Endothelial cell (in vitro differentiated cells): ENCODE measurements at regions not wholly inside any gene's neighbourhood (a gene's known extent, or its start where the extent isn't known, plus 50 kb on each side); places are given as distances from the start of the nearest gene placed in this dataset.

ENCODE experiments used
- DNase-seq: peaks from one replicate; pipeline ENCODE4 v3.0.0; 2021; ENCODE audit warnings: low spot score
- H3K27ac Mint-ChIP-seq: one replicate; pipeline ENCODE4 v1.8.0; 2021; ENCODE audit warnings: mixed read lengths, inconsistent platforms; ENCODE audit not compliant: unreplicated experiment
- H3K27me3 Mint-ChIP-seq: one replicate; pipeline ENCODE4 v1.8.0; 2021; ENCODE audit warnings: mild to moderate bottlenecking, moderate library complexity, mixed read lengths, inconsistent platforms; ENCODE audit not compliant: unreplicated experiment
- H3K36me3 Mint-ChIP-seq: one replicate; pipeline ENCODE4 v1.8.0; 2021; ENCODE audit warnings: mild to moderate bottlenecking, low read depth, mixed read lengths, inconsistent platforms; ENCODE audit not compliant: unreplicated experiment
- H3K4me1 Mint-ChIP-seq: one replicate; pipeline ENCODE4 v1.8.0; 2021; ENCODE audit warnings: mild to moderate bottlenecking, mixed read lengths, inconsistent platforms; ENCODE audit not compliant: unreplicated experiment
- H3K4me3 Mint-ChIP-seq: one replicate; pipeline ENCODE4 v1.8.0; 2021; ENCODE audit warnings: mild to moderate bottlenecking, mixed read lengths, inconsistent platforms; ENCODE audit not compliant: unreplicated experiment
- H3K9me3 Mint-ChIP-seq: one replicate; pipeline ENCODE4 v1.8.0; 2021; ENCODE audit warnings: mixed read lengths, inconsistent platforms; ENCODE audit not compliant: unreplicated experiment
- TF ChIP-seq, protein P1 (sequence below): fragments of 200-600 bp; sonication (generic); IDR thresholded peaks from one replicate; pipeline ENCODE4 v1.5.0; 2021; ENCODE audit warnings: antibody characterized with exemption; ENCODE audit not compliant: unreplicated experiment

DNA sequence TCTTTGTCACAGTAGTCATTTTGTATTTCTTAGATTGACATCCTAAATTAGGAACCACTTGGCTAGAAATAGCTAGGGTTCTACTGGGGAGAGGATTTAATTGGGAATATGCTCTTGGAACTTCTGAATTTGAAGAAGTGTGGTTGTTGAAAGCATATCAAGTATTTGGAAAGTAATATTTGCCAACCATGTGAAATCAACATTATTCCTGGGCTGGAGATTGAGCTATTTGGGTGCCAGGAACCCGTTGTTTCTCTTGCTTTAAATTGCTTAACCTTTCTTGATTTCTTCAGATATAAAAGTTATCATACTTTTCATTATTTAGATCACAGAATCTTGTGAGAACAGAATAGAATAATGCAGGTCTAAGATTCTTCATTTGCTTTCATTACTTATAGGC lies 178.4 kb upstream of the ELL2 start:
- DNase-seq, result no peak
- Mint-ChIP-seq H3K36me3 (no peaks in the 10 kb centered on the region), H3K27ac (no peak overlapping the region), H3K9me3 (no peaks in the 10 kb centered on the region), H3K4me3 (no peak overlapping the region), H3K27me3 (no peaks in the 10 kb centered on the region), H3K4me1 (peaks cover 2% of the 10 kb centered on the region)
- TF ChIP-seq, protein P1, sequence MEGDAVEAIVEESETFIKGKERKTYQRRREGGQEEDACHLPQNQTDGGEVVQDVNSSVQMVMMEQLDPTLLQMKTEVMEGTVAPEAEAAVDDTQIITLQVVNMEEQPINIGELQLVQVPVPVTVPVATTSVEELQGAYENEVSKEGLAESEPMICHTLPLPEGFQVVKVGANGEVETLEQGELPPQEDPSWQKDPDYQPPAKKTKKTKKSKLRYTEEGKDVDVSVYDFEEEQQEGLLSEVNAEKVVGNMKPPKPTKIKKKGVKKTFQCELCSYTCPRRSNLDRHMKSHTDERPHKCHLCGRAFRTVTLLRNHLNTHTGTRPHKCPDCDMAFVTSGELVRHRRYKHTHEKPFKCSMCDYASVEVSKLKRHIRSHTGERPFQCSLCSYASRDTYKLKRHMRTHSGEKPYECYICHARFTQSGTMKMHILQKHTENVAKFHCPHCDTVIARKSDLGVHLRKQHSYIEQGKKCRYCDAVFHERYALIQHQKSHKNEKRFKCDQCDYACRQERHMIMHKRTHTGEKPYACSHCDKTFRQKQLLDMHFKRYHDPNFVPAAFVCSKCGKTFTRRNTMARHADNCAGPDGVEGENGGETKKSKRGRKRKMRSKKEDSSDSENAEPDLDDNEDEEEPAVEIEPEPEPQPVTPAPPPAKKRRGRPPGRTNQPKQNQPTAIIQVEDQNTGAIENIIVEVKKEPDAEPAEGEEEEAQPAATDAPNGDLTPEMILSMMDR, result no peak

DNA sequence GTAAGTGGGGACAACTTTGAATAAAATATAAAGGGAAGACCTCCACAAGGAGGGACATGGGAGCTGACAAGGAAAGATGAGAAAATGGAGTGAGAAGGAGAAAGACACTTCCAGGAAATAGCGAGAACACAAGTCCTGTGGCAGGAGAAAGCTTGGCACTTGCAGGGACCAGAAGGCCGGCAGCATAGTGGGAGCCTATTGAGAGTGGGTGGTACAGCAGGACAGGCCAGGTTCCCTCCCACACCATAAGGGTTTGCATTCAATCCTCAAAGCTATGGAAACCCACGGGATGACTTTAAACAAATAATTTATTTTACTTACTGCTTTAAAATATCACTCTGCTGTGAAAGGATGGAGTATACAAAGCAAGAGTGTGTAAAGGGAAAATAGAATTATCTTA lies 173.2 kb upstream of the ELL2 start:
- DNase-seq, result no peak
- H3K4me1 Mint-ChIP-seq, result peaks cover 2% of the 10 kb centered on the region
- H3K27ac Mint-ChIP-seq, result no peak overlapping the region
- H3K27me3 Mint-ChIP-seq, result no peaks in the 10 kb centered on the region
- H3K4me3 Mint-ChIP-seq, result no peak overlapping the region
- TF ChIP-seq, protein P1, result no peak
- H3K9me3 Mint-ChIP-seq, result no peaks in the 10 kb centered on the region
- H3K36me3 Mint-ChIP-seq, result no peaks in the 10 kb centered on the region

DNA sequence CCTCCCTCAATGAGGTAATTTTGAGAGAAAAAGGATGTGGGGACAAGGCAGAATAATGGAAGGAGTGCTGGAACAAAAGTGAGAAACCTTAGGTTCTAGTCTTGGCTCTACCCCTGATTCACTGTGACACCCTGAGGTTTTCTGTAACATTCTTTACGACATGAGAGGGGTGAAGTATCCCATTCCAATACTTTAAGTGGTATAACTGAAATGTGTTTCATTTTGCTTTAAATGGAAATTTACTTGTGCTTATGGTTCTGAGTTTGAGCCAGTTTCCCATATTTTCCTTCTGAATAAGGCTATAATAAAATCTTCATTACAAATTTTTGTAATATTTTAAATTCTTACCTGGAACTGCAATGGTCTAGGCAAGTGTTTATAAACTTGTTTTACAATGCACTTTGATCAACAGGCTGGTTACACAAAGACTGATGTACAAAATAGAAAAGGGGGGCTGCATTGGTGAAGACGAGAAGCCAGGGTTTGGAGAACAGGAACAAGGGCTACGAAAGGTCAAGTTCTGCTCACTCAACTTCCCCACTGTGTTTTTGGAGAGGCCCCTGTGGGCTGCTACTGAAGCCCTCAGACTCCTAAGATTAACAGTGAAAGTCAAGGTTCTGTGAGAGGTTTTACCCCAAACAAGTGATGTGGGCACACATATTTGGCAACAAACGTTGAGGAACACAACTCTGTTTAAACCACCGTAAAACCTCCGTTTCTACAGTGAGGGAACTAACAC lies 171.9 kb upstream of the ELL2 start:
- no peaks in the 10 kb centered on the region for H3K36me3 Mint-ChIP-seq
- H3K4me1 Mint-ChIP-seq, result peaks cover 8% of the 10 kb centered on the region
- DNase-seq, result no peak
- no peaks in the 10 kb centered on the region for H3K27me3 Mint-ChIP-seq
- TF ChIP-seq, protein P1, result no peak
- H3K9me3 Mint-ChIP-seq, result no peaks in the 10 kb centered on the region
- no peak overlapping the region for H3K4me3 Mint-ChIP-seq
- H3K27ac Mint-ChIP-seq, result no peak overlapping the region

DNA sequence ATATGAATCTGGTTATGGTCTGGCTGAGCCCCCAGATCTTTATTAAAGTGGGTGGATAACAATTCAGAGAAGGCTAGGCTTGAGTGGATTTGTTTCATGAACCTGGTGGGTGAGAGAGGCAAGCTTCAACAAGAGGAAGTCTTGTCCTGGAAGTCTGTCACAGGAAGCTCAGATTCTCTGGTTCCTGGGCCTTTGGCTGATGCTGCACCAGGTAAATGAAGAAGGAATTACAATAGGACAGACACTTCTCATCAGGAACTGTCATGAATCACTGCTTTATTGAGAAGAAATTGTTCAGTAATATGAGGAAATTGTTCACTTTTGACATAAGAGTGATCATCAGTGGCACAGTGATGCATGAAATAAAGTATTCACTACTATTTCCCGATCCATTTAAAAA lies 167.6 kb upstream of the ELL2 start:
- Mint-ChIP-seq H3K27ac (no peak overlapping the region), H3K9me3 (no peaks in the 10 kb centered on the region), H3K4me3 (no peak overlapping the region), H3K4me1 (peaks cover 24% of the 10 kb centered on the region), H3K27me3 (no peaks in the 10 kb centered on the region), H3K36me3 (no peaks in the 10 kb centered on the region)
- TF ChIP-seq, protein P1, result no peak
- no peak for DNase-seq

DNA sequence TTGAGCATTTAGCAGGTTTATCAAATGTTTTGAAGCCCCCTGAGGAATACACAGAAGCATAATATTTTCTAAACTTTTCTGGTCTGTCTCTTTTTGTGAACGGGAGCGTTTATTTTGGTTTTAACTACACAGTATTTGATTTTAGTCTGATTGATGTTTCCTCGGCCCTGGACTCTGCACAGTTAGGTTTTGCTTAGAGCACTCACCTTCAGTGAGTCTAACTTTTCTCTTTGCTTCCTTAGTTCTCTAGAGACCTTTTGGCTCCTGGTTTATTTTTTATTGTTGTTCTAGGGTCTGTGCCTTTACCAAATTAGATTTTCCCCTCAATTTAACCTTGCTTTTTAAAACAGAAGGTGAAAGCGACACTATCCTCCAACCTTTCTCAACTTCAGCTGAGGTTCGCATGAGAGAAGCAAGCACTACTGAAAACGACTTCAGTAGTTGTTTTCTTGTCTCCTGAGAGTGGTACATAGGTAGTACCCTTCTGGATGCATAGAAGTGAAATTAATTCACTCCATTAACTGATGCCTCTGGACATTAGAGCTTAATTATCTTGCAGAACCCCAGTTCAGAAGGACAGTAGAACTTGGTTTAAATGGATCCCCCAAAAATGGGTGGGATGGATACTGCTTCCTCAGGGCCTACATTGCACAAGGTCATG lies 166.7 kb upstream of the ELL2 start:
- Mint-ChIP-seq H3K27ac (no peak overlapping the region), H3K4me3 (no peak overlapping the region), H3K36me3 (no peaks in the 10 kb centered on the region), H3K27me3 (no peaks in the 10 kb centered on the region), H3K9me3 (no peaks in the 10 kb centered on the region), H3K4me1 (peaks cover 24% of the 10 kb centered on the region)
- no peak for DNase-seq
- TF ChIP-seq, protein P1, result no peak
